Thoracic aorta (tissue), 2 donors: ENCODE measurements at regions not wholly inside any gene's neighbourhood (a gene's known extent, or its start where the extent isn't known, plus 50 kb on each side); places are given as distances from the start of the nearest gene placed in this dataset.
"Not testable (repeated sequence)": the region's sequence is repeated elsewhere in the genome, so short reads cannot be mapped to it uniquely, and the experiment has no call there.

Source experiments
- ATAC-seq: fragments of 150-250 bp; one replicate; pipeline ENCODE4 v1.8.0; 2017; ENCODE audit warnings: low read depth; ENCODE audit not compliant: insufficient number of reproducible peaks, low FRiP score
- DNase-seq: peaks from one replicate; pipeline ENCODE4 v3.0.0-alpha.2; 2020; ENCODE audit warnings: low spot score
- H3K27ac ChIP-seq, 2 donors: fragments of 200-600 bp; sonication (generic); 1 replicate in 1 of 2; 2 replicates in 1 of 2; pipeline ENCODE4 v1.5.1; 2016; ENCODE audit warnings: mild to moderate bottlenecking in 2 of 2, moderate library complexity in 2 of 2
- H3K27me3 ChIP-seq: fragments of 200-600 bp; sonication (generic); replicated peaks from 2 replicates; pipeline ENCODE4 v1.6.0; 2016; ENCODE audit warnings: mild to moderate bottlenecking; ENCODE audit not compliant: insufficient read depth
- H3K36me3 ChIP-seq: fragments of 200-600 bp; sonication (generic); one replicate; pipeline ENCODE4 v1.5.1; 2016
- H3K4me1 ChIP-seq, 2 donors: fragments of 200-600 bp; sonication (generic); 1 replicate in 1 of 2; 2 replicates in 1 of 2; pipeline versions ENCODE4 v1.5.1 to v1.6.0; 2016; ENCODE audit warnings: low read depth in 2 of 2, mild to moderate bottlenecking in 1 of 2; ENCODE audit not compliant: control insufficient read depth in 1 of 2
- H3K4me3 ChIP-seq: fragments of 200-600 bp; sonication (generic); 2 replicates; pipeline ENCODE4 v1.5.1; 2016; ENCODE audit warnings: mild to moderate bottlenecking
- H3K9me3 ChIP-seq: fragments of 200-600 bp; sonication (generic); 2 replicates; pipeline ENCODE4 v1.5.1; 2016
- CTCF ChIP-seq: fragments of 200-600 bp; sonication (generic); IDR thresholded peaks from one replicate; pipeline ENCODE4 v1.5.1; 2019; ENCODE audit warnings: antibody characterized with exemption

- no peaks in the 10 kb centered on the region for H3K4me1 ChIP-seq
- no peak overlapping the region for H3K4me3 ChIP-seq
- no peak for TF ChIP-seq CTCF
These were observed 1199.9 kb downstream of the GATA3 start for GRCh38 chr10:9254353-9254752.

GRCh38 chr10:9260690-9261089 lies 1206.2 kb downstream of the GATA3 start:
- no peak for TF ChIP-seq CTCF
- no peaks in the 10 kb centered on the region for H3K4me1 ChIP-seq
- no peaks in the 10 kb centered on the region for H3K9me3 ChIP-seq
- no peaks in the 10 kb centered on the region for H3K36me3 ChIP-seq
- H3K27me3 ChIP-seq = no peaks in the 10 kb centered on the region
- H3K4me3 ChIP-seq = no peak overlapping the region
- H3K27ac ChIP-seq = no peak overlapping the region
- DNase-seq = no peak
- no peak for ATAC-seq

More at GRCh38 chr10:9254353-9254752, 1199.9 kb downstream of the GATA3 start:
- ATAC-seq = no peak
- DNase-seq = no peak
- no peaks in the 10 kb centered on the region for H3K36me3 ChIP-seq
- H3K27me3 ChIP-seq = no peaks in the 10 kb centered on the region
- no peaks in the 10 kb centered on the region for H3K9me3 ChIP-seq
- H3K27ac ChIP-seq = no peak overlapping the region

- Histone ChIP-seq H3K27me3 (no peaks in the 10 kb centered on the region), H3K4me1 (no peaks in the 10 kb centered on the region), H3K36me3 (no peaks in the 10 kb centered on the region), H3K27ac (no peak overlapping the region), H3K4me3 (no peak overlapping the region), H3K9me3 (no peaks in the 10 kb centered on the region)
- no peak for DNase-seq
- TF ChIP-seq CTCF = no peak
- no peak for ATAC-seq
These were observed 1208.3 kb downstream of the GATA3 start for GRCh38 chr10:9262770-9263169.

- Histone ChIP-seq H3K27me3 (no peaks in the 10 kb centered on the region), H3K4me3 (no peak overlapping the region), H3K27ac (no peak overlapping the region), H3K9me3 (no peaks in the 10 kb centered on the region), H3K36me3 (no peaks in the 10 kb centered on the region), H3K4me1 (no peaks in the 10 kb centered on the region)
- no peak for DNase-seq
- no peak for ATAC-seq
- no peak for TF ChIP-seq CTCF
These were observed 1213.7 kb downstream of the GATA3 start for GRCh38 chr10:9268176-9268575.

- H3K27ac ChIP-seq, H3K27me3 ChIP-seq, H3K36me3 ChIP-seq, H3K4me1 ChIP-seq, H3K9me3 ChIP-seq, H3K4me3 ChIP-seq, DNase-seq, ATAC-seq: not testable (repeated sequence)
These were observed 1218.8 kb downstream of the GATA3 start for GRCh38 chr10:9273126-9273833.
